Medulla oblongata (tissue), 1 donor: ENCODE measurements at regions not wholly inside any gene's neighbourhood (a gene's known extent, or its start where the extent isn't known, plus 50 kb on each side); places are given as distances from the start of the nearest gene placed in this dataset.
"Not testable (repeated sequence)": the region's sequence is repeated elsewhere in the genome, so short reads cannot be mapped to it uniquely, and the experiment has no call there.

Source experiments
- DNase-seq: peaks from one replicate; pipeline ENCODE4 v3.0.0-alpha.2; 2015; ENCODE audit errors: extremely low spot score

GRCh38 chr4:114034189-114034588 is 54.7 kb upstream of the ARSJ start:
- DNase-seq: no peak

- no peak for DNase-seq
Measured at GRCh38 chr4:114036426-114036825, 57.0 kb upstream of the ARSJ start.

- no peak for DNase-seq
Measured at GRCh38 chr4:114036864-114037263, 57.4 kb upstream of the ARSJ start.

GRCh38 chr4:114037988-114038387 is 58.5 kb upstream of the ARSJ start:
- no peak for DNase-seq

- no peak for DNase-seq
Measured at GRCh38 chr4:114038762-114039387, 59.4 kb upstream of the ARSJ start.

- DNase-seq: no peak
Measured at GRCh38 chr4:114040319-114041116, 61.1 kb upstream of the ARSJ start.

GRCh38 chr4:114041117-114041475 is 61.6 kb upstream of the ARSJ start:
- no peak for DNase-seq

- DNase-seq: no peak
Measured at GRCh38 chr4:114043116-114043515, 63.7 kb upstream of the ARSJ start.

GRCh38 chr4:114044351-114044750 is 64.9 kb upstream of the ARSJ start:
- DNase-seq: not testable (repeated sequence)

- no peak for DNase-seq
Measured at GRCh38 chr4:114046331-114046730, 66.9 kb upstream of the ARSJ start.

- not testable (repeated sequence) for DNase-seq
Measured at GRCh38 chr4:114048154-114048553, 68.7 kb upstream of the ARSJ start.

GRCh38 chr4:114052227-114052626 is 72.8 kb upstream of the ARSJ start:
- DNase-seq: no peak

- no peak for DNase-seq
Measured at GRCh38 chr4:114056599-114056998, 77.2 kb upstream of the ARSJ start.

- no peak for DNase-seq
Measured at GRCh38 chr4:114057746-114058145, 78.3 kb upstream of the ARSJ start.

GRCh38 chr4:114062499-114062898 is 83.1 kb upstream of the ARSJ start:
- no peak for DNase-seq

- no peak for DNase-seq
Measured at GRCh38 chr4:114072781-114073180, 93.3 kb upstream of the ARSJ start.

GRCh38 chr4:114076899-114077570 is 97.6 kb upstream of the ARSJ start:
- no peak for DNase-seq

GRCh38 chr4:114077610-114078009 is 98.2 kb upstream of the ARSJ start:
- no peak for DNase-seq

GRCh38 chr4:114078636-114079035 is 99.2 kb upstream of the ARSJ start:
- no peak for DNase-seq

GRCh38 chr4:114081783-114082182 is 102.3 kb upstream of the ARSJ start:
- no peak for DNase-seq

- DNase-seq: no peak
Measured at GRCh38 chr4:114082348-114082747, 102.9 kb upstream of the ARSJ start.

- no peak for DNase-seq
Measured at GRCh38 chr4:114085611-114086345, 106.3 kb upstream of the ARSJ start.
